ENCODE measurements at regions not wholly inside any gene's neighbourhood (a gene's known extent, or its start where the extent isn't known, plus 50 kb on each side); places are given as distances from the start of the nearest gene placed in this dataset.

DNA sequence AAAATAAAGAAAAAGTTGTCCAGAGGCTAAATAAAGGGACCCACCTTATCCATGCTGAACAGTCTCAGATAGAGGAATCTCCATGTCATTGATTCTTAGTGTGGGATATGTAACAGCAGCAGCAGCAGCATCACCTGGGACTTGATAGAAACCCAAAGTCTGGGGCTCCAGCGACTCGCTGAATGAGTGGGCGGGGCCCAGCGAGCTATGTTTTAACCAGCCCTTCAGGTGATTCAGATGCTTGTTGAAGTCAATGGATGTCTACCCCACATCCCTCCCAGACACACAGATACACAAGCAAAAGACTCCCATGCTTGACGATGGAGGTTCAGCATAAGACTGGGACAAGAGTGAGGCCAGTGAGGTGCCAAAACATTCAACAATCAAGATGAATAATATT, 298.6 kb downstream of the UBE3D start:
- TF ChIP-seq, protein P1, sequence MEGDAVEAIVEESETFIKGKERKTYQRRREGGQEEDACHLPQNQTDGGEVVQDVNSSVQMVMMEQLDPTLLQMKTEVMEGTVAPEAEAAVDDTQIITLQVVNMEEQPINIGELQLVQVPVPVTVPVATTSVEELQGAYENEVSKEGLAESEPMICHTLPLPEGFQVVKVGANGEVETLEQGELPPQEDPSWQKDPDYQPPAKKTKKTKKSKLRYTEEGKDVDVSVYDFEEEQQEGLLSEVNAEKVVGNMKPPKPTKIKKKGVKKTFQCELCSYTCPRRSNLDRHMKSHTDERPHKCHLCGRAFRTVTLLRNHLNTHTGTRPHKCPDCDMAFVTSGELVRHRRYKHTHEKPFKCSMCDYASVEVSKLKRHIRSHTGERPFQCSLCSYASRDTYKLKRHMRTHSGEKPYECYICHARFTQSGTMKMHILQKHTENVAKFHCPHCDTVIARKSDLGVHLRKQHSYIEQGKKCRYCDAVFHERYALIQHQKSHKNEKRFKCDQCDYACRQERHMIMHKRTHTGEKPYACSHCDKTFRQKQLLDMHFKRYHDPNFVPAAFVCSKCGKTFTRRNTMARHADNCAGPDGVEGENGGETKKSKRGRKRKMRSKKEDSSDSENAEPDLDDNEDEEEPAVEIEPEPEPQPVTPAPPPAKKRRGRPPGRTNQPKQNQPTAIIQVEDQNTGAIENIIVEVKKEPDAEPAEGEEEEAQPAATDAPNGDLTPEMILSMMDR (IDR thresholded peaks at IDR 0.05) = no peak
- TF ChIP-seq EP300 (IDR thresholded peaks at IDR 0.05) (no peak), POLR2A (IDR thresholded peaks at IDR 0.05) (no peak), POLR2AphosphoS5 (IDR thresholded peaks at IDR 0.05) (no peak)
